DND-41 (cell line): ENCODE measurements at regions not wholly inside any gene's neighbourhood (a gene's known extent, or its start where the extent isn't known, plus 50 kb on each side); places are given as distances from the start of the nearest gene placed in this dataset.

Source experiments
- ATAC-seq: fragments of 200-7000 bp; cut with Tn5 transposase; 3 replicates; pipeline ENCODE4 v1.9.1; 2021; ENCODE audit warnings: low read depth; ENCODE audit not compliant: insufficient read depth
- DNase-seq: peaks from one replicate; pipeline ENCODE4 v3.0.0-alpha.2; 2020
- H2AFZ ChIP-seq: 2 replicates; pipeline ENCODE4 v1.6.0; 2012; ENCODE audit warnings: low read depth, low read length
- H3K27ac ChIP-seq: 2 replicates; pipeline ENCODE4 v1.5.1; 2012; ENCODE audit warnings: low read length, inconsistent platforms
- H3K27me3 ChIP-seq: fragments of 200-600 bp; sonication (generic); 2 replicates; pipeline ENCODE4 v1.6.0; 2012; ENCODE audit warnings: low read length, mild to moderate bottlenecking, inconsistent platforms; ENCODE audit not compliant: insufficient read depth, poor library complexity
- H3K36me3 ChIP-seq: 2 replicates; pipeline ENCODE4 v1.5.1; 2012; ENCODE audit warnings: low read length, inconsistent platforms; ENCODE audit not compliant: insufficient read depth
- H3K4me1 ChIP-seq: 2 replicates; pipeline ENCODE4 v1.5.1; 2012; ENCODE audit warnings: mild to moderate bottlenecking, low read length; ENCODE audit not compliant: insufficient read depth
- H3K4me2 ChIP-seq: 2 replicates; pipeline ENCODE4 v1.6.0; 2012; ENCODE audit warnings: mild to moderate bottlenecking, moderate library complexity, low read length, inconsistent platforms; ENCODE audit not compliant: insufficient read depth
- H3K4me3 ChIP-seq, 2 experiments: fragments of 200-600 bp in 1 of 2; shearing (Covaris generic) in 1 of 2; 2 replicates each; pipeline ENCODE4 v1.5.1; 2012 to 2016; ENCODE audit warnings: inconsistent platforms in 2 of 2, low read length in 2 of 2, mild to moderate bottlenecking in 2 of 2, low read depth in 1 of 2, moderate library complexity in 1 of 2
- H3K79me2 ChIP-seq: 2 replicates; pipeline ENCODE4 v1.6.0; 2012; ENCODE audit warnings: low read length, inconsistent platforms; ENCODE audit not compliant: insufficient read depth
- H3K9ac ChIP-seq: 2 replicates; pipeline ENCODE4 v1.6.0; 2012; ENCODE audit warnings: low read depth, mild to moderate bottlenecking, inconsistent platforms, low read length, moderate library complexity
- H3K9me3 ChIP-seq: 2 replicates; pipeline ENCODE4 v1.5.1; 2012; ENCODE audit warnings: low read length, moderate library complexity, mild to moderate bottlenecking, inconsistent platforms; ENCODE audit not compliant: insufficient read depth, severe bottlenecking
- H4K20me1 ChIP-seq: 2 replicates; pipeline ENCODE4 v1.6.0; 2012; ENCODE audit warnings: low read length; ENCODE audit not compliant: insufficient read depth
- EZH2 ChIP-seq: IDR thresholded peaks from 3 replicates; pipeline ENCODE4 v1.6.1; 2012; ENCODE audit warnings: borderline replicate concordance, low read depth, mild to moderate bottlenecking, moderate library complexity, low read length, inconsistent platforms; ENCODE audit not compliant: severe bottlenecking
- TF ChIP-seq, protein P1 (sequence below): IDR thresholded peaks from 2 replicates; pipeline ENCODE4 v1.5.1; 2012; ENCODE audit warnings: borderline replicate concordance, low read length, moderate library complexity, mild to moderate bottlenecking; ENCODE audit not compliant: poor library complexity, severe bottlenecking; ENCODE audit errors: extremely low read depth

DNA sequence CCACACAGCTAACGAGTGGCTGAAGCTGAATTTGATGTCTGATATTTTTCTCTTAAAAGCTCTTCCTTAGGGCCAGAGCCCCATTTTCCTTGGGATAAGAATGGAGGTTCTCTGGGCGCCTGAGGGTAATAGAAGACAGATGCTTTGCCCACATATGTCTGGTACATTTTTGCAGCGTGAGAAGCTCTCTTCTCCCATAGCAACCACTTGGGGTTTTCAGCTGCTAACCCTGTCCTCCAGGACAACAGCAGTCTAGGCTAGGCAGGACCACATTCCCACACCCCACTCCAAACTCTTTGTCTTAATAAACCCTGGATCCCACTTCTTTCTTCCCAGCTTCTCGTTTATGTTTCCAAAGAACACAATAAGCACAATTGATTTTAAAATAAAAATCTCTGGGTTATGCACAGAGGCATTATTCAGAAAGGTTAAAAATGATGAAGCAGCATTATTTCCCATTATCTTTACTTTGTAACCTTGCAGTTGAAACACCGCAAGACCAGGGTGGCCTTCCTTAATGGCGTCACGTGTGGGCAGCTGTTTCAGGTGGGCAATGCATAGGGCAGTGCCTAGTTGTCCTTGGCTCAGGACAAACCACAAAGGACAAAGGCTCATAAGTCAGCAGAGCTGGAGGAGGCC is 56.5 kb upstream of the NTRK3 start:
- TF ChIP-seq EZH2, result no peak
- TF ChIP-seq, protein P1, sequence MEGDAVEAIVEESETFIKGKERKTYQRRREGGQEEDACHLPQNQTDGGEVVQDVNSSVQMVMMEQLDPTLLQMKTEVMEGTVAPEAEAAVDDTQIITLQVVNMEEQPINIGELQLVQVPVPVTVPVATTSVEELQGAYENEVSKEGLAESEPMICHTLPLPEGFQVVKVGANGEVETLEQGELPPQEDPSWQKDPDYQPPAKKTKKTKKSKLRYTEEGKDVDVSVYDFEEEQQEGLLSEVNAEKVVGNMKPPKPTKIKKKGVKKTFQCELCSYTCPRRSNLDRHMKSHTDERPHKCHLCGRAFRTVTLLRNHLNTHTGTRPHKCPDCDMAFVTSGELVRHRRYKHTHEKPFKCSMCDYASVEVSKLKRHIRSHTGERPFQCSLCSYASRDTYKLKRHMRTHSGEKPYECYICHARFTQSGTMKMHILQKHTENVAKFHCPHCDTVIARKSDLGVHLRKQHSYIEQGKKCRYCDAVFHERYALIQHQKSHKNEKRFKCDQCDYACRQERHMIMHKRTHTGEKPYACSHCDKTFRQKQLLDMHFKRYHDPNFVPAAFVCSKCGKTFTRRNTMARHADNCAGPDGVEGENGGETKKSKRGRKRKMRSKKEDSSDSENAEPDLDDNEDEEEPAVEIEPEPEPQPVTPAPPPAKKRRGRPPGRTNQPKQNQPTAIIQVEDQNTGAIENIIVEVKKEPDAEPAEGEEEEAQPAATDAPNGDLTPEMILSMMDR, result no peak
- Histone ChIP-seq H3K27me3 (peaks cover 4% of the 10 kb centered on the region), H3K36me3 (no peaks in the 10 kb centered on the region), H3K4me1 (no peaks in the 10 kb centered on the region), H4K20me1 (no peaks in the 10 kb centered on the region), H3K27ac (no peak overlapping the region), H3K9me3 (no peaks in the 10 kb centered on the region), H3K4me2 (no peak overlapping the region), H2AFZ (no peak overlapping the region), H3K9ac (no peak overlapping the region), H3K79me2 (no peaks in the 10 kb centered on the region), H3K4me3 (no peak overlapping the region)
- DNase-seq, result no peak
- no peak for ATAC-seq

DNA sequence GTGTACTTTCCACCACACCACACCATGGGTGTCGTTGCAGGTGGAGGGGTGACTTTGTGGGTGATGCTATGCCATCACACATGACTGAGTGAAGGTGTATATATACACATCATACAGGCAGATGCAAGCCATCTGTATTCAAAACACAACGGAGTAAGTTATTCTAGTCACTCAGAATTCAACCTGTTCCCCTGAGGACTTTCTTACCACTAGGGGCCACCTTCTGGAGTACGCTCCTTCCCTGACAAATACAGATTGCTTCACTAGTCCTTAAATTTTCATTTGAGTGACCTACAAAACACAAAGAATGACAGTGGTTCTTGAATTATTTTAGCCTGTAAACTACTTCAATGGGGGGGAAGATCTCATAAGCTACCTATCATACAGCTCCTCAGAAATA is 52.8 kb upstream of the NTRK3 start:
- no peaks in the 10 kb centered on the region for H3K4me1 ChIP-seq
- no peak overlapping the region for H3K4me2 ChIP-seq
- H3K36me3 ChIP-seq, result no peaks in the 10 kb centered on the region
- no peak overlapping the region for H2AFZ ChIP-seq
- H3K27me3 ChIP-seq, result peaks cover 4% of the 10 kb centered on the region
- H3K9me3 ChIP-seq, result no peaks in the 10 kb centered on the region
- H4K20me1 ChIP-seq, result no peaks in the 10 kb centered on the region
- no peaks in the 10 kb centered on the region for H3K79me2 ChIP-seq
- H3K27ac ChIP-seq, result no peak overlapping the region
- no peak for DNase-seq
- H3K4me3 ChIP-seq, result no peak overlapping the region
- no peak for TF ChIP-seq EZH2
- TF ChIP-seq, protein P1, result no peak
- ATAC-seq, result no peak
- no peak overlapping the region for H3K9ac ChIP-seq

DNA sequence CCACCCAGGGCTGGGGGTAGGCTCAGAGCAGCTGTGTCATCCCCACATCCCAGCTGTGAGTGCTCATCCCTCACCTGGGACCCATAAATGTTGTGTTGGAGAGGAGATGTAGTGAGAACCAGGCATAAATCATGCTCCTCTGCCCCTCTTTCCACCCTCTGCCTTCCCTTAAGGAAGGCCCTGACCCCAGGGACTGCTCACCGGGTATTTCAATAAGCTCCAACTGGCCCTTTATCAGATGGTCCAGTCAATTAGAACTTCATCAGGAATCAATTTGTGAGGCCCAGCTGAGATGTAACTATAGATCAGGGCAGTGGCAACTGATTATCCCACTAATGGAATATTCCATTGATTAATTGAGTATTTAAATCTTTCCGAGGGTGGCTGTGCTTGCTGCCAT is 50.8 kb upstream of the NTRK3 start:
- Histone ChIP-seq H3K9ac (no peak overlapping the region), H3K4me3 (no peak overlapping the region), H4K20me1 (no peaks in the 10 kb centered on the region), H3K4me1 (no peaks in the 10 kb centered on the region), H3K9me3 (no peaks in the 10 kb centered on the region), H3K27me3 (no peaks in the 10 kb centered on the region), H3K4me2 (no peak overlapping the region), H2AFZ (no peak overlapping the region), H3K36me3 (no peaks in the 10 kb centered on the region), H3K27ac (no peak overlapping the region), H3K79me2 (no peaks in the 10 kb centered on the region)
- TF ChIP-seq, protein P1, result no peak
- TF ChIP-seq EZH2, result no peak
- ATAC-seq (no peak), DNase-seq (no peak)
